K562 (cell line): ENCODE measurements at regions not wholly inside any gene's neighbourhood (a gene's known extent, or its start where the extent isn't known, plus 50 kb on each side); places are given as distances from the start of the nearest gene placed in this dataset.

Experiments used
- ATAC-seq: fragments of 200-7000 bp; cut with Tn5 transposase; 3 replicates; pipeline ENCODE4 v1.9.1; 2020; ENCODE audit warnings: moderate library complexity
- BruUV-seq: library from RNA; stranded (reverse); fragments of 400-500 nt; replicated peaks from 2 replicates; lab custom pipeline; 2021; lab: Mats Ljungman, UMichigan
- CTCF ChIA-PET: fragments of 300-600 bp; formaldehyde crosslinking; extraction: SDS; loops from one replicate; lab custom pipeline; 2021; ENCODE audit warnings: low intra/inter-chr PET ratio; lab: Yijun Ruan, JAX
- POLR2A ChIA-PET: fragments of 300-600, 350-650 bp; sonication (Branson Sonifier 250); formaldehyde crosslinking; extraction: SDS; loops from one replicate; lab custom pipeline; 2021; ENCODE audit warnings: antibody characterized with exemption, inconsistent platforms; lab: Yijun Ruan, JAX
- DNase-seq, 4 experiments: peaks; one replicate each; pipeline versions ENCODE4 v3.0.0 to v3.0.0-alpha.2; 2011 to 2018; ENCODE audit warnings: low spot score in 3 of 4, mixed read lengths in 3 of 4; ENCODE audit errors: extremely low read depth in 1 of 4
- FAIRE-seq: peaks from 2 replicates; lab custom pipeline; 2011; peaks lifted over from hg19 to GRCh38; lab: Jason Lieb, UNC
- H2AFZ ChIP-seq: 2 replicates; pipeline ENCODE4 v1.6.0; 2011; ENCODE audit warnings: low read depth, low read length, control low read depth, inconsistent platforms
- H3K27ac ChIP-seq: fragments of 200-600 bp; 3 replicates; pipeline ENCODE4 v1.8.0; 2011; ENCODE audit warnings: low read depth, mild to moderate bottlenecking, control low read depth, inconsistent platforms, low read length, moderate library complexity, mixed read lengths; ENCODE audit errors: extremely low read depth
- H3K27me3 ChIP-seq, 2 experiments: fragments of 300-600 bp in 1 of 2; 2 replicates in 1 of 2; 3 replicates in 1 of 2; pipeline versions ENCODE4 v1.6.0 to v1.8.0; 2011; ENCODE audit warnings: inconsistent platforms in 2 of 2, low read length in 2 of 2, mild to moderate bottlenecking in 1 of 2, mixed read lengths in 1 of 2, moderate library complexity in 1 of 2; ENCODE audit not compliant: control insufficient read depth in 2 of 2, insufficient read depth in 2 of 2
- H3K36me3 ChIP-seq: fragments of 300-600 bp; 3 replicates; pipeline ENCODE4 v1.8.0; 2011; ENCODE audit warnings: mild to moderate bottlenecking, low read length, inconsistent platforms; ENCODE audit not compliant: control insufficient read depth, insufficient read depth
- H3K4me1 ChIP-seq, 2 experiments: fragments of 200-600 bp in 1 of 2; replicated peaks in 1 of 2; 2 replicates in 1 of 2; 3 replicates in 1 of 2; pipeline versions ENCODE4 v1.5.1 to v1.8.0; 2011; ENCODE audit warnings: inconsistent platforms in 2 of 2, low read length in 2 of 2, mild to moderate bottlenecking in 1 of 2, mixed read lengths in 1 of 2, moderate library complexity in 1 of 2; ENCODE audit not compliant: control insufficient read depth in 2 of 2, insufficient read depth in 2 of 2
- H3K4me2 ChIP-seq: 2 replicates; pipeline ENCODE4 v1.6.1; 2011; ENCODE audit warnings: low read length, control low read depth, inconsistent platforms, mixed read lengths; ENCODE audit not compliant: insufficient read depth
- H3K4me3 ChIP-seq: fragments of 200-600 bp; sonication (generic), shearing (Covaris generic); 2 replicates; pipeline ENCODE4 v1.5.1; 2016; ENCODE audit warnings: control low read depth, inconsistent platforms
- H3K79me2 ChIP-seq: fragments of 200-600 bp; 3 replicates; pipeline ENCODE4 v1.8.0; 2011; ENCODE audit warnings: low read length, inconsistent platforms; ENCODE audit not compliant: control insufficient read depth, insufficient read depth
- H3K9ac ChIP-seq, 2 experiments: 2 replicates each; pipeline versions ENCODE4 v1.6.0 to v1.6.1; 2011; ENCODE audit warnings: low read depth in 2 of 2, low read length in 2 of 2, control low read depth in 1 of 2, inconsistent platforms in 1 of 2, mild to moderate bottlenecking in 1 of 2, mixed read lengths in 1 of 2; ENCODE audit not compliant: insufficient read depth in 1 of 2
- H3K9me1 ChIP-seq: one replicate; pipeline ENCODE4 v1.6.0; 2011; ENCODE audit warnings: inconsistent platforms, mild to moderate bottlenecking, low read length, moderate library complexity; ENCODE audit not compliant: control insufficient read depth, insufficient read depth
- H3K9me3 ChIP-seq: replicated peaks from 2 replicates; pipeline ENCODE4 v1.5.1; 2011; ENCODE audit warnings: low read depth, low read length, inconsistent platforms; ENCODE audit not compliant: control insufficient read depth, insufficient read depth
- H4K20me1 ChIP-seq: replicated peaks from 2 replicates; pipeline ENCODE4 v1.6.1; 2011; ENCODE audit warnings: low read length, inconsistent platforms, mixed read lengths; ENCODE audit not compliant: control insufficient read depth, insufficient read depth
- MAFF ChIP-seq: IDR thresholded peaks from 2 replicates; pipeline ENCODE4 v1.6.1; 2012; ENCODE audit warnings: low read length, improper control_type of control experiment
- PHTF2 ChIP-seq: fragments of 250-450 bp; sonication (Bioruptor Pico); IDR thresholded peaks from 2 replicates; pipeline ENCODE4 v1.5.0; 2021; ENCODE audit warnings: mild to moderate bottlenecking
- POLR2A ChIP-seq: fragments of 450-650 bp; conservative IDR thresholded peaks from 2 replicates; pipeline ENCODE4 v1.6.1; 2016
- SNIP1 ChIP-seq: fragments of 450-650 bp; IDR thresholded peaks from 2 replicates; pipeline ENCODE4 v1.7.1; 2017; ENCODE audit warnings: low read depth, mild to moderate bottlenecking
- SRSF3 ChIP-seq: fragments of 200-400 bp; formaldehyde crosslinking; IDR thresholded peaks from 2 replicates; pipeline ENCODE4 v1.6.1; 2016; ENCODE audit warnings: mild to moderate bottlenecking, low read length, moderate library complexity; ENCODE audit not compliant: insufficient read depth
- ZNF282 ChIP-seq: sonication (generic); formaldehyde crosslinking; IDR thresholded peaks from 2 replicates; pipeline ENCODE4 v1.8.1; 2023; ENCODE audit warnings: missing genetic modification reagents
- WGBS: fragments of 100-300 bp; shearing (Covaris generic); methylation state at CpG from one replicate; pipeline ENCODE4 v1.1.6; 2016; ENCODE audit warnings: low coverage, mixed read lengths; ENCODE audit not compliant: insufficient coverage; ENCODE audit errors: missing lambda C conversion rate; 5-methylcytosine and 5-hydroxymethylcytosine counted together
- in situ Hi-C: fragments of 300-500 bp; cut with MboI; formaldehyde crosslinking; loops from 4 replicates; pipeline ENCODE4 v1.15.0; 2018; ENCODE audit warnings: inconsistent platforms, mixed read lengths
- intact Hi-C: fragments of 100-400 bp; cut with micrococcal nuclease; formaldehyde crosslinking; loops from 2 replicates; pipeline ENCODE4 v1.14.2; 2022
- TF ChIP-seq, protein P1 (sequence below): fragments of 450-650 bp; formaldehyde crosslinking; IDR thresholded peaks from 2 replicates; pipeline ENCODE4 v1.4.0; 2022; ENCODE audit warnings: missing genetic modification characterization
- TF ChIP-seq, protein P2 (sequence below): IDR thresholded peaks from 2 replicates; pipeline ENCODE4 v1.6.1; 2016; ENCODE audit warnings: missing genetic modification characterization, missing compliant biosample characterization
- TF ChIP-seq, protein P3 (sequence below): fragments of 250-450 bp; sonication (Bioruptor Pico); IDR thresholded peaks from 2 replicates; pipeline ENCODE4 v1.9.0; 2021; ENCODE audit warnings: mild to moderate bottlenecking, inconsistent platforms

DNA sequence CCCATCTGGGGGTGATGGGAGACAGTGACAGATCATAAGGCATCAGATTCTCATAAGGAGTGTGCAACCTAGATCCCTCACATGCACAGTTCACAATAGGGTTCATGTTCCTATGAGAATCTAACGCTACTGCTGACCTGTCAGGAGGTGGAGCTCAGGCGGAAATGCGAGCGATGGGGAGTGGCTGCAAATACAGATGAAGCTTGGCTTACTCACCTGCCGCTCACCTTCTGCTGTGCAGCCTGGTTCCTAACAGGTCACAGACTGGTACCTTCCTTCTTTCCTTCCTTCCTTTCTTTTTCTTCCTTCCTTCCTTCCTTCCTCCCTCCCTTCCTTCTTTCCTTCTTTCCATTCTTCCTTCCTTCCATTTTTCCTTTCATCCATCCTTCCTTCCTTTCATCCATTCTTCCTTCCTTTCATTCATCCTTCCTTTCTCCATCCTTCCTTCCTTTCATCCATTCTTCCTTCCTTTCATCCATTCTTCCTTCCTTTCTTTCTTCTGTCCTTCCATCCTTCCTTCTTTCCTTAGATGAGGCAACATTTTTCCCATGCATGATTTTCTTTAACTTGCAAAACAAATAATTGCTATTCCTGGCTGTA, 370.0 kb upstream of the AUTS2 start:
- Histone ChIP-seq H3K4me1 (no peaks in the 10 kb centered on the region), H2AFZ (no peak overlapping the region), H3K79me2 (no peaks in the 10 kb centered on the region), H3K4me3 (no peak overlapping the region)
- DNase-seq (no peak), ATAC-seq (no peak)
- TF ChIP-seq SRSF3 (no peak), SNIP1 (no peak), MAFF (no peak), ZNF282 (CRISPR knock-in tag) (no peak), POLR2A (no peak), PHTF2 (CRISPR knock-in tag) (no peak)
- TF ChIP-seq, protein P1, sequence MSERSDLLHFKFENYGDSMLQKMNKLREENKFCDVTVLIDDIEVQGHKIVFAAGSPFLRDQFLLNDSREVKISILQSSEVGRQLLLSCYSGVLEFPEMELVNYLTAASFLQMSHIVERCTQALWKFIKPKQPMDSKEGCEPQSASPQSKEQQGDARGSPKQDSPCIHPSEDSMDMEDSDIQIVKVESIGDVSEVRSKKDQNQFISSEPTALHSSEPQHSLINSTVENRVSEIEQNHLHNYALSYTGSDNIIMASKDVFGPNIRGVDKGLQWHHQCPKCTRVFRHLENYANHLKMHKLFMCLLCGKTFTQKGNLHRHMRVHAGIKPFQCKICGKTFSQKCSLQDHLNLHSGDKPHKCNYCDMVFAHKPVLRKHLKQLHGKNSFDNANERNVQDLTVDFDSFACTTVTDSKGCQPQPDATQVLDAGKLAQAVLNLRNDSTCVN: 0 out of 2 replicates have a peak, but pooled peaks have one; percentile 17
- TF ChIP-seq, protein P2, sequence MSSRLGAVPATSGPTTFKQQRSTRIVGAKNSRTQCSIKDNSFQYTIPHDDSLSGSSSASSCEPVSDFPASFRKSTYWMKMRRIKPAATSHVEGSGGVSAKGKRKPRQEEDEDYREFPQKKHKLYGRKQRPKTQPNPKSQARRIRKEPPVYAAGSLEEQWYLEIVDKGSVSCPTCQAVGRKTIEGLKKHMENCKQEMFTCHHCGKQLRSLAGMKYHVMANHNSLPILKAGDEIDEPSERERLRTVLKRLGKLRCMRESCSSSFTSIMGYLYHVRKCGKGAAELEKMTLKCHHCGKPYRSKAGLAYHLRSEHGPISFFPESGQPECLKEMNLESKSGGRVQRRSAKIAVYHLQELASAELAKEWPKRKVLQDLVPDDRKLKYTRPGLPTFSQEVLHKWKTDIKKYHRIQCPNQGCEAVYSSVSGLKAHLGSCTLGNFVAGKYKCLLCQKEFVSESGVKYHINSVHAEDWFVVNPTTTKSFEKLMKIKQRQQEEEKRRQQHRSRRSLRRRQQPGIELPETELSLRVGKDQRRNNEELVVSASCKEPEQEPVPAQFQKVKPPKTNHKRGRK (tag): peak; percentile 40; the same call in 1 of the 2 replicates
- TF ChIP-seq, protein P3, sequence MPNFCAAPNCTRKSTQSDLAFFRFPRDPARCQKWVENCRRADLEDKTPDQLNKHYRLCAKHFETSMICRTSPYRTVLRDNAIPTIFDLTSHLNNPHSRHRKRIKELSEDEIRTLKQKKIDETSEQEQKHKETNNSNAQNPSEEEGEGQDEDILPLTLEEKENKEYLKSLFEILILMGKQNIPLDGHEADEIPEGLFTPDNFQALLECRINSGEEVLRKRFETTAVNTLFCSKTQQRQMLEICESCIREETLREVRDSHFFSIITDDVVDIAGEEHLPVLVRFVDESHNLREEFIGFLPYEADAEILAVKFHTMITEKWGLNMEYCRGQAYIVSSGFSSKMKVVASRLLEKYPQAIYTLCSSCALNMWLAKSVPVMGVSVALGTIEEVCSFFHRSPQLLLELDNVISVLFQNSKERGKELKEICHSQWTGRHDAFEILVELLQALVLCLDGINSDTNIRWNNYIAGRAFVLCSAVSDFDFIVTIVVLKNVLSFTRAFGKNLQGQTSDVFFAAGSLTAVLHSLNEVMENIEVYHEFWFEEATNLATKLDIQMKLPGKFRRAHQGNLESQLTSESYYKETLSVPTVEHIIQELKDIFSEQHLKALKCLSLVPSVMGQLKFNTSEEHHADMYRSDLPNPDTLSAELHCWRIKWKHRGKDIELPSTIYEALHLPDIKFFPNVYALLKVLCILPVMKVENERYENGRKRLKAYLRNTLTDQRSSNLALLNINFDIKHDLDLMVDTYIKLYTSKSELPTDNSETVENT (CRISPR knock-in tag): no peak
- TF ChIP-seq, all 486 proteins: peak for 2
- Histone ChIP-seq H3K27ac (no peak overlapping the region), H3K9me3 (no peaks in the 10 kb centered on the region), H4K20me1 (no peaks in the 10 kb centered on the region), H3K9ac (no peak overlapping the region), H3K27me3 (peaks cover 0 to 3% of the 10 kb centered on the region in 2 experiments; a peak in 1 of 5 replicates), H3K36me3 (no peaks in the 10 kb centered on the region), H3K9me1 (no peaks in the 10 kb centered on the region), H3K4me2 (no peak overlapping the region)
- POLR2A ChIA-PET: no interaction called here
- 4% methylated on average over 5 of the region's 5 CpGs for WGBS
- in situ Hi-C loops (no loop called here), intact Hi-C loops (no loop called here)
- FAIRE-seq: no peak
- CTCF ChIA-PET: no interaction called here
- no TSS peak for BruUV-seq
